GM12878 (cell line): ENCODE measurements at regions not wholly inside any gene's neighbourhood (a gene's known extent, or its start where the extent isn't known, plus 50 kb on each side); places are given as distances from the start of the nearest gene placed in this dataset.

Experiments
- BCLAF1 ChIP-seq: fragments of 450-650 bp; IDR thresholded peaks from 2 replicates; pipeline ENCODE4 v1.6.1; 2017; ENCODE audit warnings: antibody characterized with exemption, mild to moderate bottlenecking, moderate library complexity
- E2F8 ChIP-seq: fragments of 450-650 bp; IDR thresholded peaks from 2 replicates; pipeline ENCODE4 v1.6.1; 2018; ENCODE audit warnings: mild to moderate bottlenecking, low read depth, moderate library complexity; ENCODE audit not compliant: partially characterized antibody
- ETV6 ChIP-seq, 2 experiments: fragments of 450-650 bp in 1 of 2; IDR thresholded peaks in 1 of 2; conservative IDR thresholded peaks in 1 of 2; 2 replicates each; pipeline ENCODE4 v1.6.1; 2014; ENCODE audit warnings: antibody characterized with exemption in 1 of 2, borderline replicate concordance in 1 of 2, low read depth in 1 of 2, mild to moderate bottlenecking in 1 of 2, moderate library complexity in 1 of 2
- EZH2 ChIP-seq: IDR thresholded peaks from 2 replicates; pipeline ENCODE4 v1.6.1; 2012; ENCODE audit warnings: low read depth, mild to moderate bottlenecking, control low read depth, inconsistent platforms, low read length, borderline replicate concordance; ENCODE audit not compliant: control insufficient read depth
- MEF2A ChIP-seq: IDR thresholded peaks from 2 replicates; pipeline ENCODE4 v1.6.1; 2011; ENCODE audit warnings: low read depth, mild to moderate bottlenecking, low read length, moderate library complexity; ENCODE audit not compliant: insufficient read depth
- SMAD1 ChIP-seq: fragments of 450-650 bp; IDR thresholded peaks from 2 replicates; pipeline ENCODE4 v1.6.1; 2018; ENCODE audit warnings: mild to moderate bottlenecking, low read depth; ENCODE audit not compliant: partially characterized antibody
- SUPT20H ChIP-seq: IDR thresholded peaks from 2 replicates; pipeline ENCODE4 v1.6.1; 2011; ENCODE audit warnings: low read depth, mild to moderate bottlenecking, low read length, moderate library complexity, borderline replicate concordance; ENCODE audit not compliant: control insufficient read depth
- YBX1 ChIP-seq: fragments of 450-650 bp; IDR thresholded peaks from 2 replicates; pipeline ENCODE4 v1.6.1; 2016; ENCODE audit warnings: antibody characterized with exemption

GRCh38 chr15:94912760-94913159 is 681.4 kb downstream of the MCTP2 start (continued):
- TF ChIP-seq SUPT20H (no peak), ETV6 (conservative IDR thresholded peaks at IDR 0.05 in 1 of 2, IDR thresholded peaks at IDR 0.05 in 1 of 2; ENCODE audit: borderline replicate concordance in 1 of 2, low read depth in 1 of 2) (no peak), SMAD1 (no peak), E2F8 (no peak), YBX1 (no peak), EZH2 (no peak), BCLAF1 (no peak), MEF2A (no peak)
- TF ChIP-seq, all 136 proteins: peak for 0
